ENCODE measurements at regions not wholly inside any gene's neighbourhood (a gene's known extent, or its start where the extent isn't known, plus 50 kb on each side); places are given as distances from the start of the nearest gene placed in this dataset.

DNA sequence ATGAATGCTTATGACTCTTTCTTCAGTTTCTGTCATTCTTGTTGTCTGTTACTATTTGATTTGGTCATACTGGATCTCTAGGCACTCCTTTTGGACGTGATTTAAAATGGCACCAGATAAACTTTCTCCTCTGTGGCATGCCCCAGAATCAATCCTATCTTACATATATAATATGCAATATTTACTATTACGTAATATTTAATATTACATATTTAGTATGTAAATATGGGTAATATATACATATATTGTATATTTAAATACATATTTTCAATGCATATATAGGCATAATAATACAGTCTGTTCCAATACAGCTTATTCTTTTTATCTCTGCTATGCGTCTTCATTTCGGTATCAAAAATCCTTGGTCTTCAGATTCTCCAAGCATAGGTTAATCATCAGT lies 104.4 kb upstream of the PRR20A start:
- H3K4me3 Mint-ChIP-seq, result no peak overlapping the region
- Histone ChIP-seq H3K4me1 (ENCODE audit: control insufficient read depth in 2 of 2, insufficient read depth in 2 of 2, low read length in 2 of 2) (no peaks in the 10 kb centered on the region), H3K9me3 (ENCODE audit: control extremely low read depth in 1 of 3, control insufficient read depth in 2 of 3, insufficient read depth in 1 of 3, low read length in 2 of 3) (no peaks in the 10 kb centered on the region), H4K20me1 (ENCODE audit: control insufficient read depth, insufficient read depth, low read length, poor library complexity, severe bottlenecking) (no peaks in the 10 kb centered on the region), H3K27me3 (replicated peaks in 1 of 4; ENCODE audit: control extremely low read depth in 1 of 4, control insufficient read depth in 3 of 4, insufficient read depth in 4 of 4, low read length in 3 of 4) (no peaks in the 10 kb centered on the region), H3K4me3 (ENCODE audit: control extremely low read depth in 1 of 5, extremely low read depth in 1 of 5, insufficient read depth in 1 of 5, low read depth in 2 of 5, low read length in 4 of 5) (no peak overlapping the region), H2AFZ (ENCODE audit: insufficient read depth, low read depth, low read length, poor library complexity, severe bottlenecking) (no peak overlapping the region), H3K36me3 (replicated peaks in 1 of 2; ENCODE audit: control extremely low read depth in 1 of 2, control insufficient read depth in 1 of 2, extremely low read depth in 1 of 2, insufficient read depth in 2 of 2, low read length in 1 of 2) (no peaks in the 10 kb centered on the region), H3K79me2 (ENCODE audit: control insufficient read depth, insufficient read depth, low read length) (no peaks in the 10 kb centered on the region), H3K4me2 (replicated peaks; ENCODE audit: low read depth, low read length, poor library complexity, severe bottlenecking) (no peak overlapping the region), H3K27ac (ENCODE audit: low read length in 2 of 2) (no peak overlapping the region), H3K9ac (ENCODE audit: low read length) (no peak overlapping the region)
- no peak for DNase-seq
- H3K9me3 Mint-ChIP-seq (ENCODE audit: insufficient read depth), result peaks cover 2% of the 10 kb centered on the region
- WGBS (ENCODE audit: insufficient coverage), result no CpG with 5 or more reads among the region's 4 CpGs
- TF ChIP-seq EZH2 (IDR thresholded peaks at IDR 0.05; ENCODE audit: borderline replicate concordance, insufficient read depth, low read depth, low read length, poor library complexity, severe bottlenecking), result no peak
- POLR2A ChIA-PET, result no interaction called here
- CTCF ChIA-PET, result no interaction called here
- H3K27me3 Mint-ChIP-seq, result no peaks in the 10 kb centered on the region
- intact Hi-C loops (cut with micrococcal nuclease), result no loop called here
- ATAC-seq (ENCODE audit: low read depth), result no peak
- H3K27ac Mint-ChIP-seq, result no peak overlapping the region
- no peaks in the 10 kb centered on the region for H3K4me1 Mint-ChIP-seq

DNA sequence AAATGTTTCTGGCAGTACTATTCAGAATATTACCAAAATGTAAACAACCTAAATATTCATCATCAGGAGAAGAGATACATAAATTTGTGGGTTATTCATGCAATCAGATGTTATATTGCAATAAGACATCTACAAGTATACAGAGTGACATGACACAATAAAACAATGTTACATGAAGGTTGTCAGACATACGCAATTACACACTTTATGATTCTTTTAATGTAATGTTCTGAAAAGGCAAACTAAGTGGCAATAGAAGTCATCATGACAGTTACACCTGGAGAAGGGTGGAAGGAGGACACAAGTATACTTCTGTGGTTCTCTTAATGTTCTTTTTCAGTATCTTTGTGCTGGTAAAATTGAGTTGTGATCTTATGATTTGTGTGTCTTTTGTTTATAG lies 95.8 kb upstream of the PRR20A start:
- no CpG with 5 or more reads among the region's 1 CpG for WGBS (ENCODE audit: insufficient coverage)
- Histone ChIP-seq H3K79me2 (ENCODE audit: control insufficient read depth, insufficient read depth, low read length) (no peaks in the 10 kb centered on the region), H3K9me3 (ENCODE audit: control extremely low read depth in 1 of 3, control insufficient read depth in 2 of 3, insufficient read depth in 1 of 3, low read length in 2 of 3) (no peaks in the 10 kb centered on the region), H4K20me1 (ENCODE audit: control insufficient read depth, insufficient read depth, low read length, poor library complexity, severe bottlenecking) (no peaks in the 10 kb centered on the region), H3K36me3 (replicated peaks in 1 of 2; ENCODE audit: control extremely low read depth in 1 of 2, control insufficient read depth in 1 of 2, extremely low read depth in 1 of 2, insufficient read depth in 2 of 2, low read length in 1 of 2) (no peaks in the 10 kb centered on the region), H3K4me2 (replicated peaks; ENCODE audit: low read depth, low read length, poor library complexity, severe bottlenecking) (no peak overlapping the region), H3K9ac (ENCODE audit: low read length) (no peak overlapping the region), H3K4me3 (ENCODE audit: control extremely low read depth in 1 of 5, extremely low read depth in 1 of 5, insufficient read depth in 1 of 5, low read depth in 2 of 5, low read length in 4 of 5) (no peak overlapping the region), H3K27me3 (replicated peaks in 1 of 4; ENCODE audit: control extremely low read depth in 1 of 4, control insufficient read depth in 3 of 4, insufficient read depth in 4 of 4, low read length in 3 of 4) (no peaks in the 10 kb centered on the region), H3K27ac (ENCODE audit: low read length in 2 of 2) (no peak overlapping the region), H3K4me1 (ENCODE audit: control insufficient read depth in 2 of 2, insufficient read depth in 2 of 2, low read length in 2 of 2) (no peaks in the 10 kb centered on the region), H2AFZ (ENCODE audit: insufficient read depth, low read depth, low read length, poor library complexity, severe bottlenecking) (no peak overlapping the region)
- H3K4me1 Mint-ChIP-seq, result no peaks in the 10 kb centered on the region
- no peak overlapping the region for H3K27ac Mint-ChIP-seq
- H3K27me3 Mint-ChIP-seq, result no peaks in the 10 kb centered on the region
- peaks cover 5% of the 10 kb centered on the region for H3K9me3 Mint-ChIP-seq (ENCODE audit: insufficient read depth)
- DNase-seq (no peak), ATAC-seq (ENCODE audit: low read depth) (no peak)
- CTCF ChIA-PET, result no interaction called here
- H3K4me3 Mint-ChIP-seq, result no peak overlapping the region
- TF ChIP-seq EZH2 (IDR thresholded peaks at IDR 0.05; ENCODE audit: borderline replicate concordance, insufficient read depth, low read depth, low read length, poor library complexity, severe bottlenecking), result no peak
- TF ChIP-seq, protein P1, sequence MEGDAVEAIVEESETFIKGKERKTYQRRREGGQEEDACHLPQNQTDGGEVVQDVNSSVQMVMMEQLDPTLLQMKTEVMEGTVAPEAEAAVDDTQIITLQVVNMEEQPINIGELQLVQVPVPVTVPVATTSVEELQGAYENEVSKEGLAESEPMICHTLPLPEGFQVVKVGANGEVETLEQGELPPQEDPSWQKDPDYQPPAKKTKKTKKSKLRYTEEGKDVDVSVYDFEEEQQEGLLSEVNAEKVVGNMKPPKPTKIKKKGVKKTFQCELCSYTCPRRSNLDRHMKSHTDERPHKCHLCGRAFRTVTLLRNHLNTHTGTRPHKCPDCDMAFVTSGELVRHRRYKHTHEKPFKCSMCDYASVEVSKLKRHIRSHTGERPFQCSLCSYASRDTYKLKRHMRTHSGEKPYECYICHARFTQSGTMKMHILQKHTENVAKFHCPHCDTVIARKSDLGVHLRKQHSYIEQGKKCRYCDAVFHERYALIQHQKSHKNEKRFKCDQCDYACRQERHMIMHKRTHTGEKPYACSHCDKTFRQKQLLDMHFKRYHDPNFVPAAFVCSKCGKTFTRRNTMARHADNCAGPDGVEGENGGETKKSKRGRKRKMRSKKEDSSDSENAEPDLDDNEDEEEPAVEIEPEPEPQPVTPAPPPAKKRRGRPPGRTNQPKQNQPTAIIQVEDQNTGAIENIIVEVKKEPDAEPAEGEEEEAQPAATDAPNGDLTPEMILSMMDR (IDR thresholded peaks at IDR 0.05), result no peak
- intact Hi-C loops (cut with micrococcal nuclease), result no loop called here
- POLR2A ChIA-PET, result no interaction called here

Measured in B cell (primary cell).